HEK293 (cell line): ENCODE measurements at regions not wholly inside any gene's neighbourhood (a gene's known extent, or its start where the extent isn't known, plus 50 kb on each side); places are given as distances from the start of the nearest gene placed in this dataset.

Experiments
- BCL11A ChIP-seq: fragments of 450-650 bp; formaldehyde crosslinking; IDR thresholded peaks from 2 replicates; pipeline ENCODE4 v1.5.1; 2016; ENCODE audit warnings: low read depth, missing biosample characterization, missing genetic modification characterization
- KLF7 ChIP-seq: fragments of 450-650 bp; formaldehyde crosslinking; IDR thresholded peaks from 2 replicates; pipeline ENCODE4 v1.5.1; 2016; ENCODE audit warnings: missing biosample characterization, missing genetic modification characterization, borderline replicate concordance
- REST ChIP-seq: fragments of 450-650 bp; formaldehyde crosslinking; IDR thresholded peaks from 2 replicates; pipeline ENCODE4 v1.5.1; 2016; ENCODE audit warnings: missing biosample characterization, missing genetic modification characterization
- YY2 ChIP-seq: fragments of 450-650 bp; formaldehyde crosslinking; IDR thresholded peaks from 2 replicates; pipeline ENCODE4 v1.5.1; 2016; ENCODE audit warnings: missing biosample characterization, missing genetic modification characterization
- ZNF138 ChIP-seq: fragments of 450-650 bp; formaldehyde crosslinking; IDR thresholded peaks from 2 replicates; pipeline ENCODE4 v1.5.1; 2016; ENCODE audit warnings: missing biosample characterization, missing genetic modification characterization, borderline replicate concordance
- ZNF174 ChIP-seq: fragments of 450-650 bp; formaldehyde crosslinking; IDR thresholded peaks from 2 replicates; pipeline ENCODE4 v1.5.0; 2017; ENCODE audit warnings: missing biosample characterization, mild to moderate bottlenecking, missing genetic modification characterization
- TF ChIP-seq, protein P1 (sequence below): fragments of 450-650 bp; formaldehyde crosslinking; IDR thresholded peaks from 2 replicates; pipeline ENCODE4 v1.5.1; 2016; ENCODE audit warnings: missing biosample characterization, missing genetic modification characterization
- TF ChIP-seq, protein P2 (sequence below): fragments of 450-650 bp; formaldehyde crosslinking; IDR thresholded peaks from 2 replicates; pipeline ENCODE4 v1.5.1; 2017; ENCODE audit warnings: missing biosample characterization, missing genetic modification characterization

DNA sequence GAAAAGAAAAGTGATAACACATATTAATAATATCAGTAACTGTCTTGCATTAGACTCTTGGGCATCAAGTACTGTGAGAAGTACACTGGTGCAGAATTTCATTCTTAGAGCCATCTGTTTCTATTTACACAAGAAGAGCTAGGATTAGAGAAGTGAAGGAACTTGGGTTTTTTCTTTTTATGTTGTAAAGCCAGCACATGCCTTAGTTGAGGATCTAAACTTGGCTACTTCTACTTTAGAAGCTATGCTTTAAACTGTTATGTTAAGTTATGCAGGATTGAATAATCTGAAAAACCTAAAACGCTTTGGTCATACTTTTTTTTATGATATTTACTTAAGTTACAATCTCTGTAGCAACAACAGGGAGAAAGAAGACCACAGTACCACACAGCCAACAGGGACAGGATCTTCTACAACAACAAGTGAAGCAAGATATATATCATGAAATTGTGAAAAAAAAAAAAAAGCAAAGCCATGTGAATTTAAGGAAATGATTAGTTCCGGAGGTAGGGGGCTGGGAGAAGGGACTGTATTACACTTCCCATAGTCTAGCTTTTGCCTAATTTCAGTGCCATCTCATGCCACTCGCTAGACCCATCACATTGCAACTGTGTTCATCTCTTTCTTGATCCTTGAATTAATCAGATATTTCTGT, 305.1 kb upstream of the GOT2 start:
- TF ChIP-seq KLF7 (no peak), YY2 (no peak), REST (tag by site-specific recombination) (no peak), BCL11A (tag by site-specific recombination) (no peak), ZNF138 (tag by site-specific recombination) (no peak), ZNF174 (tag by site-specific recombination) (no peak)
- TF ChIP-seq, protein P1, sequence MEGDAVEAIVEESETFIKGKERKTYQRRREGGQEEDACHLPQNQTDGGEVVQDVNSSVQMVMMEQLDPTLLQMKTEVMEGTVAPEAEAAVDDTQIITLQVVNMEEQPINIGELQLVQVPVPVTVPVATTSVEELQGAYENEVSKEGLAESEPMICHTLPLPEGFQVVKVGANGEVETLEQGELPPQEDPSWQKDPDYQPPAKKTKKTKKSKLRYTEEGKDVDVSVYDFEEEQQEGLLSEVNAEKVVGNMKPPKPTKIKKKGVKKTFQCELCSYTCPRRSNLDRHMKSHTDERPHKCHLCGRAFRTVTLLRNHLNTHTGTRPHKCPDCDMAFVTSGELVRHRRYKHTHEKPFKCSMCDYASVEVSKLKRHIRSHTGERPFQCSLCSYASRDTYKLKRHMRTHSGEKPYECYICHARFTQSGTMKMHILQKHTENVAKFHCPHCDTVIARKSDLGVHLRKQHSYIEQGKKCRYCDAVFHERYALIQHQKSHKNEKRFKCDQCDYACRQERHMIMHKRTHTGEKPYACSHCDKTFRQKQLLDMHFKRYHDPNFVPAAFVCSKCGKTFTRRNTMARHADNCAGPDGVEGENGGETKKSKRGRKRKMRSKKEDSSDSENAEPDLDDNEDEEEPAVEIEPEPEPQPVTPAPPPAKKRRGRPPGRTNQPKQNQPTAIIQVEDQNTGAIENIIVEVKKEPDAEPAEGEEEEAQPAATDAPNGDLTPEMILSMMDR (tag by site-specific recombination), result no peak
- TF ChIP-seq, protein P2, sequence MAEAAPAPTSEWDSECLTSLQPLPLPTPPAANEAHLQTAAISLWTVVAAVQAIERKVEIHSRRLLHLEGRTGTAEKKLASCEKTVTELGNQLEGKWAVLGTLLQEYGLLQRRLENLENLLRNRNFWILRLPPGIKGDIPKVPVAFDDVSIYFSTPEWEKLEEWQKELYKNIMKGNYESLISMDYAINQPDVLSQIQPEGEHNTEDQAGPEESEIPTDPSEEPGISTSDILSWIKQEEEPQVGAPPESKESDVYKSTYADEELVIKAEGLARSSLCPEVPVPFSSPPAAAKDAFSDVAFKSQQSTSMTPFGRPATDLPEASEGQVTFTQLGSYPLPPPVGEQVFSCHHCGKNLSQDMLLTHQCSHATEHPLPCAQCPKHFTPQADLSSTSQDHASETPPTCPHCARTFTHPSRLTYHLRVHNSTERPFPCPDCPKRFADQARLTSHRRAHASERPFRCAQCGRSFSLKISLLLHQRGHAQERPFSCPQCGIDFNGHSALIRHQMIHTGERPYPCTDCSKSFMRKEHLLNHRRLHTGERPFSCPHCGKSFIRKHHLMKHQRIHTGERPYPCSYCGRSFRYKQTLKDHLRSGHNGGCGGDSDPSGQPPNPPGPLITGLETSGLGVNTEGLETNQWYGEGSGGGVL (tag by site-specific recombination), result no peak
